SKM-1 treated with dmso at 0.1 percent for 144 hours (cell line): ENCODE measurements at regions not wholly inside any gene's neighbourhood (a gene's known extent, or its start where the extent isn't known, plus 50 kb on each side); places are given as distances from the start of the nearest gene placed in this dataset.
"Not testable (repeated sequence)": the region's sequence is repeated elsewhere in the genome, so short reads cannot be mapped to it uniquely, and the experiment has no call there.

Source experiments
- DNase-seq: peaks from one replicate; lab custom pipeline; 2025; ENCODE audit not compliant: unreplicated experiment; lab: John Stamatoyannopoulos, UW

GRCh38 chr3:94483403-94483802 is 420.5 kb downstream of the NSUN3 start:
- no peak for DNase-seq

- no peak for DNase-seq
Measured at GRCh38 chr3:94494992-94495391, 432.1 kb downstream of the NSUN3 start.

GRCh38 chr3:94500146-94500545 is 437.3 kb downstream of the NSUN3 start:
- no peak for DNase-seq

- DNase-seq, result not testable (repeated sequence)
Measured at GRCh38 chr3:94507354-94507753, 444.5 kb downstream of the NSUN3 start.

GRCh38 chr3:94512876-94513275 is 450.0 kb downstream of the NSUN3 start:
- DNase-seq, result no peak

- no peak for DNase-seq
Measured at GRCh38 chr3:94513600-94513999, 450.7 kb downstream of the NSUN3 start.

GRCh38 chr3:94515983-94516382 is 453.1 kb downstream of the NSUN3 start:
- DNase-seq, result no peak

GRCh38 chr3:94520364-94520763 is 457.5 kb downstream of the NSUN3 start:
- DNase-seq, result no peak

- no peak for DNase-seq
Measured at GRCh38 chr3:94522488-94522887, 459.6 kb downstream of the NSUN3 start.

- DNase-seq, result no peak
Measured at GRCh38 chr3:94524102-94524919, 461.4 kb downstream of the NSUN3 start.

GRCh38 chr3:94525043-94525442 is 462.2 kb downstream of the NSUN3 start:
- no peak for DNase-seq

- DNase-seq, result no peak
Measured at GRCh38 chr3:94529816-94530215, 467.0 kb downstream of the NSUN3 start.

- no peak for DNase-seq
Measured at GRCh38 chr3:94532951-94533350, 470.1 kb downstream of the NSUN3 start.

GRCh38 chr3:94539937-94540336 is 477.1 kb downstream of the NSUN3 start:
- no peak for DNase-seq

- no peak for DNase-seq
Measured at GRCh38 chr3:94543161-94543560, 480.3 kb downstream of the NSUN3 start.

- no peak for DNase-seq
Measured at GRCh38 chr3:94544131-94544789, 481.4 kb downstream of the NSUN3 start.

- no peak for DNase-seq
Measured at GRCh38 chr3:94548581-94549316, 485.9 kb downstream of the NSUN3 start.

GRCh38 chr3:94561094-94561493 is 498.2 kb downstream of the NSUN3 start:
- DNase-seq, result no peak

GRCh38 chr3:94564247-94564646 is 501.4 kb downstream of the NSUN3 start:
- DNase-seq, result no peak

- DNase-seq, result no peak
Measured at GRCh38 chr3:94568041-94568440, 505.2 kb downstream of the NSUN3 start.

- no peak for DNase-seq
Measured at GRCh38 chr3:94573337-94573736, 510.5 kb downstream of the NSUN3 start.

GRCh38 chr3:94587291-94587690 is 524.4 kb downstream of the NSUN3 start:
- DNase-seq, result no peak
